ENCODE measurements at regions not wholly inside any gene's neighbourhood (a gene's known extent, or its start where the extent isn't known, plus 50 kb on each side); places are given as distances from the start of the nearest gene placed in this dataset.

- TF ChIP-seq POLR2A (IDR thresholded peaks at IDR 0.05), result no peak
- no peak for TF ChIP-seq CTCF (IDR thresholded peaks at IDR 0.05)
Observed at GRCh38 chr3:76698136-76698706, 341.7 kb upstream of the ROBO2 start.

Measured in transverse colon (tissue), 3 donors.